Smooth muscle cell (in vitro differentiated cells): ENCODE measurements at regions not wholly inside any gene's neighbourhood (a gene's known extent, or its start where the extent isn't known, plus 50 kb on each side); places are given as distances from the start of the nearest gene placed in this dataset.

Experiments used
- DNase-seq: peaks from one replicate; lab custom pipeline; 2025; ENCODE audit not compliant: unreplicated experiment; lab: John Stamatoyannopoulos, UW
- H2AFZ ChIP-seq: fragments of 200-600 bp; sonication (generic); 2 replicates; pipeline ENCODE4 v1.6.0; 2016; ENCODE audit warnings: antibody characterized with exemption, low read depth, mild to moderate bottlenecking
- H3F3A ChIP-seq: fragments of 200-600 bp; sonication (generic); 2 replicates; pipeline ENCODE4 v1.6.0; 2017; ENCODE audit warnings: antibody characterized with exemption, low read depth
- H3K27ac ChIP-seq: fragments of 200-600 bp; sonication (generic); 2 replicates; pipeline ENCODE4 v1.5.1; 2016; ENCODE audit warnings: low read depth, mild to moderate bottlenecking
- H3K27me3 ChIP-seq: fragments of 200-600 bp; sonication (generic); 2 replicates; pipeline ENCODE4 v1.6.1; 2016; ENCODE audit warnings: low read depth, mild to moderate bottlenecking
- H3K36me3 ChIP-seq: fragments of 200-600 bp; sonication (generic); 2 replicates; pipeline ENCODE4 v1.5.1; 2016; ENCODE audit warnings: low read depth
- H3K4me1 ChIP-seq: fragments of 200-600 bp; sonication (generic); 2 replicates; pipeline ENCODE4 v1.5.1; 2016; ENCODE audit warnings: low read depth
- H3K4me2 ChIP-seq: fragments of 200-600 bp; sonication (generic); 2 replicates; pipeline ENCODE4 v1.6.0; 2016; ENCODE audit warnings: mild to moderate bottlenecking
- H3K4me3 ChIP-seq: fragments of 200-600 bp; sonication (generic); 2 replicates; pipeline ENCODE4 v1.5.1; 2016; ENCODE audit warnings: mild to moderate bottlenecking
- H3K79me2 ChIP-seq: fragments of 200-600 bp; sonication (generic); 2 replicates; pipeline ENCODE4 v1.6.0; 2016; ENCODE audit warnings: low read depth, mild to moderate bottlenecking
- H3K9ac ChIP-seq: fragments of 200-600 bp; sonication (generic); 2 replicates; pipeline ENCODE4 v1.6.0; 2016; ENCODE audit warnings: low read depth
- H3K9me3 ChIP-seq: fragments of 200-600 bp; sonication (generic); replicated peaks from 2 replicates; pipeline ENCODE4 v1.5.1; 2016; ENCODE audit warnings: low read depth
- H4K20me1 ChIP-seq: fragments of 200-600 bp; sonication (generic); 2 replicates; pipeline ENCODE4 v1.6.0; 2016; ENCODE audit warnings: low read depth
- WGBS: methylation state at CpG from one replicate; pipeline ENCODE4 v1.1.7; 2016; ENCODE audit warnings: low lambda C conversion rate; 5-methylcytosine and 5-hydroxymethylcytosine counted together
- TF ChIP-seq, protein P1 (sequence below): fragments of 200-600 bp; sonication (generic); IDR thresholded peaks from 2 replicates; pipeline ENCODE4 v1.5.1; 2017; ENCODE audit warnings: borderline replicate concordance, mild to moderate bottlenecking, antibody characterized with exemption; ENCODE audit not compliant: insufficient read depth, poor library complexity, severe bottlenecking

DNA sequence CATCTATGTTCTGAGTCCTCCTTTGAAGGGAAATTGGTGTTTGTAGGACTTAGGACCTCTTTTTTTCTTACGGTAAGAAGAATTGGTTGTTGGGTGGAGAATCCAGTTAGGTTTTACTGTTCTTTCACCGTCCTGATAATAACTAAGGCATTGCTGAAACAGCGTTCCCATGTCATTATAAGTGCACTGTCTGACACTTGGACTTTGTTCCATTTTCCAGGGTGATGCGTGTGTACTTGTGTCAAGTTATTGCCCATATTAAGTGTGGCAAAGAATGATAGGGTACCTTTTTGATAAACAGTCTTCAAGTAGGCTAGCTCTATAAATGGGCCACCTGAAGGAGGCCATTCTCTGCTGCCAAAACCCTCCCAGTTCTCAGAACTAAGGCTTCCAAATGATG lies 119.7 kb downstream of the AASDH start:
- Histone ChIP-seq H3K4me3 (no peak overlapping the region), H3F3A (peaks cover 4% of the 10 kb centered on the region), H3K27me3 (no peaks in the 10 kb centered on the region), H3K9me3 (no peaks in the 10 kb centered on the region), H3K4me2 (no peak overlapping the region), H3K36me3 (no peaks in the 10 kb centered on the region), H3K79me2 (no peaks in the 10 kb centered on the region), H2AFZ (no peak overlapping the region), H3K9ac (no peak overlapping the region), H4K20me1 (no peaks in the 10 kb centered on the region), H3K27ac (no peak overlapping the region), H3K4me1 (no peaks in the 10 kb centered on the region)
- TF ChIP-seq, protein P1, sequence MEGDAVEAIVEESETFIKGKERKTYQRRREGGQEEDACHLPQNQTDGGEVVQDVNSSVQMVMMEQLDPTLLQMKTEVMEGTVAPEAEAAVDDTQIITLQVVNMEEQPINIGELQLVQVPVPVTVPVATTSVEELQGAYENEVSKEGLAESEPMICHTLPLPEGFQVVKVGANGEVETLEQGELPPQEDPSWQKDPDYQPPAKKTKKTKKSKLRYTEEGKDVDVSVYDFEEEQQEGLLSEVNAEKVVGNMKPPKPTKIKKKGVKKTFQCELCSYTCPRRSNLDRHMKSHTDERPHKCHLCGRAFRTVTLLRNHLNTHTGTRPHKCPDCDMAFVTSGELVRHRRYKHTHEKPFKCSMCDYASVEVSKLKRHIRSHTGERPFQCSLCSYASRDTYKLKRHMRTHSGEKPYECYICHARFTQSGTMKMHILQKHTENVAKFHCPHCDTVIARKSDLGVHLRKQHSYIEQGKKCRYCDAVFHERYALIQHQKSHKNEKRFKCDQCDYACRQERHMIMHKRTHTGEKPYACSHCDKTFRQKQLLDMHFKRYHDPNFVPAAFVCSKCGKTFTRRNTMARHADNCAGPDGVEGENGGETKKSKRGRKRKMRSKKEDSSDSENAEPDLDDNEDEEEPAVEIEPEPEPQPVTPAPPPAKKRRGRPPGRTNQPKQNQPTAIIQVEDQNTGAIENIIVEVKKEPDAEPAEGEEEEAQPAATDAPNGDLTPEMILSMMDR, result no peak
- no peak for DNase-seq
- WGBS, result 89% methylated on average over 4 of the region's 4 CpGs

DNA sequence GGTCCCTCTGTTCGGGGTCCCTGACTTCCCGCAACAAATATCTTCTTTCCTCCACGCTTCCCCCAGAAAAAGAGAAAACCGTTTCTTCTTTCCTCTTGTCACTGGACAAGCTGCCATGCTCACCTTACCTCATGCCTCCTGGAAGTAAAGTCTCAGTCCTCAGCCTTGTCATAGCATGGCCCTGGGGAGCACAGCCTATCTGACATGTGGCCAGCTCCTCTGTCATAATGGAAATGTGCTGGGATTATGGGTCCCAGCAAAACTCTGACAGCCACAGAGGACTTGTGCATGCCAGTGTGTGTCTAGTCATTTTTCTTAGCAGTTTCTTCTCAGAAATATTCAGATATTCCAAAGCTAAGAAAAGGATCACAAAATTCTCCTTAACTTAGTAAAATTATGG lies 122.4 kb downstream of the AASDH start:
- H3K9ac ChIP-seq, result no peak overlapping the region
- WGBS, result 98% methylated on average over 4 of the region's 4 CpGs
- no peaks in the 10 kb centered on the region for H3K9me3 ChIP-seq

DNA sequence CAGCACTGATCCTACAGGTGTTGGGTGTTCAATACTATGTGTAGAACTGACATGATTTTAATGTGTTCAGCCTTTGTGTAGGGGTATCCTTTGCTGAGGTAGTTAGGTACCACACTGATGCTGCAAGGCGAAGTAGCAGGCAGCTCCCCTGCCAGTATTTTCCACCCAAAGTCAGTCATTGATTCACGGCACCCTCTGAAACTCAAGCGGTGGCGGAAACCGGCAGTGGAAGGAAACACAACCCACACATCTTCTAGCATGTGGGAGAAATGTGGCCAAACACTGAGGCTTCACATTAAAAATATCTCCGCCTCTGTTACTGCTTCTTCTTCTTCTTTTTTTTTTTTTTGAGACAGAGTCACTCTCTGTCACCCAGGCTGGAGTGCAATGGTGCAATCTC lies 126.3 kb downstream of the AASDH start:
- no peaks in the 10 kb centered on the region for H3K79me2 ChIP-seq
- H3K27me3 ChIP-seq, result no peaks in the 10 kb centered on the region
- WGBS, result 84% methylated on average over 6 of the region's 6 CpGs
- TF ChIP-seq, protein P1, result no peak
- H3K9ac ChIP-seq, result no peak overlapping the region
- no peaks in the 10 kb centered on the region for H3K9me3 ChIP-seq
- H3K27ac ChIP-seq, result no peak overlapping the region
- no peak overlapping the region for H3K4me3 ChIP-seq
- no peak for DNase-seq
- no peaks in the 10 kb centered on the region for H3K36me3 ChIP-seq
- H2AFZ ChIP-seq, result no peak overlapping the region
- no peak overlapping the region for H3K4me2 ChIP-seq
- no peaks in the 10 kb centered on the region for H3K4me1 ChIP-seq
- H3F3A ChIP-seq, result no peaks in the 10 kb centered on the region
- H4K20me1 ChIP-seq, result no peaks in the 10 kb centered on the region

More for the DNA sequence above, 122.4 kb downstream of the AASDH start:
- Histone ChIP-seq H3K79me2 (no peaks in the 10 kb centered on the region), H3K4me1 (no peaks in the 10 kb centered on the region), H3K4me3 (no peak overlapping the region), H3K4me2 (no peak overlapping the region), H3K27me3 (no peaks in the 10 kb centered on the region), H3K36me3 (no peaks in the 10 kb centered on the region), H2AFZ (no peak overlapping the region), H3F3A (peaks cover 4% of the 10 kb centered on the region), H4K20me1 (no peaks in the 10 kb centered on the region), H3K27ac (no peak overlapping the region)
- DNase-seq, result no peak
- TF ChIP-seq, protein P1, result no peak

DNA sequence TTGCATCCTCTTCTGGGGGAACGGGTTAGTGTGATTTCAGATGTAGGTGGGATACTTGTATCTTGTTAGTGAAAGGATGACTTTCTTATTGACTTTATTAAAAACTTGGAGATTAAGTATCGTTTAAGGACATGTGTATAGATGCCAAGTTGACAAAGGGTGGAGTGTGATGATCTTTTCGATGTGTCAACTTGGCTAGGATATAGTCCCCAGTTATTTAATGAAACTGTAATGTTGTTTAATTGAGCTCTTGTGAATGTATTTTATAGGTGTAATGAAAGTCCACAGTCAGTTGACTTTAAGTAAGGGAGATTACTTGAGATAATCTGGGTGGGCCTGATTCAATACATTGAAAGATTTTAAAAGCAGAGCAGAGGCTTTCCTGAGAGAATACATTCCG lies 127.0 kb downstream of the AASDH start:
- H4K20me1 ChIP-seq, result no peaks in the 10 kb centered on the region
- H3K9ac ChIP-seq, result no peak overlapping the region
- no peaks in the 10 kb centered on the region for H3K9me3 ChIP-seq
- H3K27me3 ChIP-seq, result no peaks in the 10 kb centered on the region
- H3K4me1 ChIP-seq, result no peaks in the 10 kb centered on the region
- TF ChIP-seq, protein P1, result no peak
- no peaks in the 10 kb centered on the region for H3K36me3 ChIP-seq
- WGBS, result 88% methylated on average over 4 of the region's 4 CpGs
- no peak overlapping the region for H3K4me3 ChIP-seq
- DNase-seq, result no peak
- H2AFZ ChIP-seq, result no peak overlapping the region
- H3F3A ChIP-seq, result no peaks in the 10 kb centered on the region
- H3K79me2 ChIP-seq, result no peaks in the 10 kb centered on the region
- H3K27ac ChIP-seq, result no peak overlapping the region
- H3K4me2 ChIP-seq, result no peak overlapping the region
